ENCODE measurements at regions not wholly inside any gene's neighbourhood (a gene's known extent, or its start where the extent isn't known, plus 50 kb on each side); places are given as distances from the start of the nearest gene placed in this dataset.

DNA sequence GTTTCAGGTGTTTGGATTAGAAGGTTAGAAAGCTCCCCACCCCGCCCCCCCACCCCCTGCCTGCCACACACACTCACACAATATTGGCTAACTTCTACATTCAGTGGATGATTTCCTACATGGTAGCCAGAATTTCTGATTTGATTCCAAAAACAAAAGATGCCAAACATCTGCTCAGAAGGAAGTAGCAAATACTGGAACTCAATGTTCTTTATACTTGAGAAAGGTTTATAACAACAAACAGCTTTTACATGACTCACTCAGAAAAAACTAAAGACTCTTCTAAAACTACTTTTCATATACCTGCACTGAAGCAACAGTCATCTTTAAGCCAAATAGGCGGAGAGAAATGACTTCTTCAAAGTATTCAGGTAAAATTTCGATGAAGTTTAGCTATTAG lies 750.5 kb upstream of the POU3F4 start:
- Histone ChIP-seq H3K27me3 (ENCODE audit: control insufficient read depth in 2 of 2, insufficient read depth in 2 of 2, low read length in 2 of 2) (no peaks in the 10 kb centered on the region), H3K9me3 (replicated peaks; ENCODE audit: control insufficient read depth, insufficient read depth, low read length) (no peaks in the 10 kb centered on the region), H3K27ac (ENCODE audit: insufficient read depth, low read depth, low read length) (peak overlapping the region; percentile 60), H3K79me2 (ENCODE audit: control insufficient read depth, insufficient read depth, low read length) (no peaks in the 10 kb centered on the region), H3K36me3 (ENCODE audit: control insufficient read depth in 2 of 2, extremely low read depth in 1 of 2, insufficient read depth in 2 of 2, low read length in 2 of 2) (no peaks in the 10 kb centered on the region), H3K9me1 (replicated peaks; ENCODE audit: control insufficient read depth, extremely low read depth, insufficient read depth, low read length) (no peaks in the 10 kb centered on the region), H3K4me3 (replicated peaks in 1 of 3; ENCODE audit: insufficient read depth in 1 of 3, low read depth in 1 of 3, low read length in 3 of 3) (peak overlapping the region in 1 of 3 experiments; percentile 54), H3K4me1 (ENCODE audit: control insufficient read depth, extremely low read depth, insufficient read depth, low read length) (peaks cover 7% of the 10 kb centered on the region), H4K20me1 (replicated peaks; ENCODE audit: control insufficient read depth, extremely low read depth, insufficient read depth, low read length) (no peaks in the 10 kb centered on the region), H2AFZ (ENCODE audit: low read depth, low read length) (no peak overlapping the region), H3K4me2 (ENCODE audit: insufficient read depth, low read length) (peak overlapping the region; percentile 67), H3K9ac (replicated peaks; ENCODE audit: extremely low read depth, insufficient read depth, low read length) (peak overlapping the region; percentile 31)
- POLR2A ChIA-PET, result no interaction called here
- DNase-seq (ENCODE audit: low read depth, low spot score) (no peak), FAIRE-seq (peak; percentile 83)
- no TSS peak for BruUV-seq (replicated peaks)
- dilution Hi-C loops (cut with MboI; ENCODE audit: extremely low pct_ligation_motif_present, low sequenced_read_pairs), result no loop called here
- intact Hi-C loops (cut with micrococcal nuclease), result loop anchor here (10.0 kb wide), 1 partner anchor 1553 kb away; the partner anchor contains the start of genes HMGN5 and SH3BGRL
- CTCF ChIA-PET, result no interaction called here
- TF ChIP-seq JUN (IDR thresholded peaks at IDR 0.05; ENCODE audit: borderline replicate concordance, insufficient read depth, insufficient read length, low read depth), result no peak
- TF ChIP-seq, protein P1, sequence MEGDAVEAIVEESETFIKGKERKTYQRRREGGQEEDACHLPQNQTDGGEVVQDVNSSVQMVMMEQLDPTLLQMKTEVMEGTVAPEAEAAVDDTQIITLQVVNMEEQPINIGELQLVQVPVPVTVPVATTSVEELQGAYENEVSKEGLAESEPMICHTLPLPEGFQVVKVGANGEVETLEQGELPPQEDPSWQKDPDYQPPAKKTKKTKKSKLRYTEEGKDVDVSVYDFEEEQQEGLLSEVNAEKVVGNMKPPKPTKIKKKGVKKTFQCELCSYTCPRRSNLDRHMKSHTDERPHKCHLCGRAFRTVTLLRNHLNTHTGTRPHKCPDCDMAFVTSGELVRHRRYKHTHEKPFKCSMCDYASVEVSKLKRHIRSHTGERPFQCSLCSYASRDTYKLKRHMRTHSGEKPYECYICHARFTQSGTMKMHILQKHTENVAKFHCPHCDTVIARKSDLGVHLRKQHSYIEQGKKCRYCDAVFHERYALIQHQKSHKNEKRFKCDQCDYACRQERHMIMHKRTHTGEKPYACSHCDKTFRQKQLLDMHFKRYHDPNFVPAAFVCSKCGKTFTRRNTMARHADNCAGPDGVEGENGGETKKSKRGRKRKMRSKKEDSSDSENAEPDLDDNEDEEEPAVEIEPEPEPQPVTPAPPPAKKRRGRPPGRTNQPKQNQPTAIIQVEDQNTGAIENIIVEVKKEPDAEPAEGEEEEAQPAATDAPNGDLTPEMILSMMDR (IDR thresholded peaks at IDR 0.05; ENCODE audit: extremely low read depth in 1 of 2, insufficient read depth in 1 of 2, low read depth in 1 of 2, low read length in 2 of 2), result no peak
- TF ChIP-seq POLR2AphosphoS5 (IDR thresholded peaks at IDR 0.05; ENCODE audit: insufficient read depth, low read depth, low read length), result no peak
- TF ChIP-seq GATA2 (IDR thresholded peaks at IDR 0.05; ENCODE audit: insufficient read depth, insufficient read length, low read depth, low read length), result no peak
- no peak for TF ChIP-seq EZH2 (IDR thresholded peaks at IDR 0.05; ENCODE audit: borderline replicate concordance, low read depth, low read length, severe bottlenecking)
- TF ChIP-seq FOS (IDR thresholded peaks at IDR 0.05; ENCODE audit: borderline replicate concordance, insufficient read depth, low read length), result no peak
- TF ChIP-seq, protein P2, sequence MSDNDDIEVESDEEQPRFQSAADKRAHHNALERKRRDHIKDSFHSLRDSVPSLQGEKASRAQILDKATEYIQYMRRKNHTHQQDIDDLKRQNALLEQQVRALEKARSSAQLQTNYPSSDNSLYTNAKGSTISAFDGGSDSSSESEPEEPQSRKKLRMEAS (IDR thresholded peaks at IDR 0.05; ENCODE audit: insufficient read depth, insufficient read length), result no peak

All from endothelial cell of umbilical vein (primary cell).